GM23248 (cell line): ENCODE measurements at regions not wholly inside any gene's neighbourhood (a gene's known extent, or its start where the extent isn't known, plus 50 kb on each side); places are given as distances from the start of the nearest gene placed in this dataset.

Source experiments
- DNase-seq: peaks from one replicate; pipeline ENCODE4 v3.0.0-alpha.2; 2015
- H2AFZ ChIP-seq: fragments of 200-600 bp; sonication (generic); 2 replicates; pipeline ENCODE4 v1.6.1; 2016; ENCODE audit warnings: antibody characterized with exemption
- H3F3A ChIP-seq: fragments of 200-600 bp; sonication (generic); 2 replicates; pipeline ENCODE4 v1.6.1; 2016; ENCODE audit warnings: mild to moderate bottlenecking, antibody characterized with exemption, mixed run types; ENCODE audit not compliant: insufficient read depth
- H3K27ac ChIP-seq: fragments of 200-600 bp; sonication (generic); 2 replicates; pipeline ENCODE4 v1.5.1; 2016; ENCODE audit warnings: mild to moderate bottlenecking
- H3K27me3 ChIP-seq: fragments of 200-600 bp; sonication (generic); replicated peaks from 2 replicates; pipeline ENCODE4 v1.6.1; 2016; ENCODE audit warnings: mild to moderate bottlenecking; ENCODE audit not compliant: insufficient read depth
- H3K36me3 ChIP-seq: fragments of 200-600 bp; sonication (generic); 2 replicates; pipeline ENCODE4 v1.6.1; 2016; ENCODE audit warnings: low read depth, mild to moderate bottlenecking
- H3K4me1 ChIP-seq: fragments of 200-600 bp; sonication (generic); 2 replicates; pipeline ENCODE4 v1.6.1; 2016; ENCODE audit warnings: mild to moderate bottlenecking; ENCODE audit not compliant: insufficient read depth
- H3K4me2 ChIP-seq: fragments of 200-600 bp; sonication (generic); one replicate; pipeline ENCODE4 v1.6.1; 2016; ENCODE audit warnings: mild to moderate bottlenecking; ENCODE audit not compliant: unreplicated experiment
- H3K4me3 ChIP-seq: fragments of 200-600 bp; sonication (generic); 2 replicates; pipeline ENCODE4 v1.5.1; 2016; ENCODE audit warnings: mild to moderate bottlenecking
- H3K79me2 ChIP-seq: fragments of 200-600 bp; sonication (generic); 2 replicates; pipeline ENCODE4 v1.6.1; 2016; ENCODE audit warnings: mild to moderate bottlenecking; ENCODE audit not compliant: insufficient read depth
- H3K9ac ChIP-seq: fragments of 200-600 bp; sonication (generic); 2 replicates; pipeline ENCODE4 v1.6.1; 2016; ENCODE audit warnings: mild to moderate bottlenecking
- H3K9me2 ChIP-seq: fragments of 200-600 bp; sonication (generic); 2 replicates; pipeline ENCODE4 v1.6.1; 2016; ENCODE audit warnings: mixed run types, mild to moderate bottlenecking, moderate library complexity; ENCODE audit not compliant: insufficient read depth
- H3K9me3 ChIP-seq: fragments of 200-600 bp; sonication (generic); one replicate; pipeline ENCODE4 v1.6.1; 2017; ENCODE audit warnings: low read depth
- H4K20me1 ChIP-seq: fragments of 200-600 bp; sonication (generic); 2 replicates; pipeline ENCODE4 v1.6.0; 2016; ENCODE audit not compliant: insufficient read depth
- EZH2 ChIP-seq: fragments of 200-600 bp; sonication (generic); IDR thresholded peaks from 2 replicates; pipeline ENCODE4 v1.6.1; 2018; ENCODE audit warnings: antibody characterized with exemption, mild to moderate bottlenecking; ENCODE audit not compliant: insufficient read depth, poor library complexity, severe bottlenecking
- EZH2phosphoT487 ChIP-seq: fragments of 200-600 bp; sonication (generic); IDR thresholded peaks from 2 replicates; pipeline ENCODE4 v1.6.1; 2018; ENCODE audit warnings: antibody characterized with exemption, moderate library complexity, mild to moderate bottlenecking, low read depth; ENCODE audit not compliant: insufficient read depth
- WGBS, 2 experiments: methylation state at CpG; one replicate each; pipeline ENCODE4 v1.1.6; 2015 to 2017; ENCODE audit warnings: low lambda C conversion rate in 2 of 2, low coverage in 1 of 2; ENCODE audit errors: missing lambda C conversion rate in 2 of 2; 5-methylcytosine and 5-hydroxymethylcytosine counted together
- in situ Hi-C: fragments of 300-500 bp; cut with MboI; formaldehyde crosslinking; loops from 2 replicates; pipeline ENCODE4 v1.15.0; 2020

DNA sequence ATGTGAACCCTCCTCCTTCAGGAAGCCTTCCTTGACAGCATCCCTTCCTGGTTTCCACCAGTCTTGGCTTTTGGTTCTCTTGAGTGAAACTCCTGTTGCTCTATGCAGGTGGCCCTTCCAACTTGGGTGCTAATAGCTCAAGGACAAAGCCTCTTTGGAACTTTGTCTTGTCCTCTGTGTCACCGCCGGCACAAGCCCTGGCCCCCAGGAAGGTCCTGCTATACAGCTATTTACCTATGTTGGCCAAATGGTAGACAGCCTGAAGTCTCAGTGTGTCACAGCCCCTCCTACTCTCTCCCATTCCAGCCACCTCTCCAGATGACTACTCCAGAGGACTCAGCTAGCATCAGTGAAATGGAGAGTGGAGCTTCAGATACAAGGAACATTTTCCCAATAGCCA, 94.7 kb upstream of the ZNF618 start:
- H4K20me1 ChIP-seq: no peaks in the 10 kb centered on the region
- H3K79me2 ChIP-seq: no peaks in the 10 kb centered on the region
- no peaks in the 10 kb centered on the region for H3K9me2 ChIP-seq
- no peak overlapping the region for H3K4me3 ChIP-seq
- H2AFZ ChIP-seq: no peak overlapping the region
- H3K36me3 ChIP-seq: no peaks in the 10 kb centered on the region
- 87 to 90% methylated on average over 2 of the region's 2 CpGs for WGBS, 2 experiments
- H3K4me2 ChIP-seq: no peak overlapping the region
- peaks cover 34% of the 10 kb centered on the region for H3K27me3 ChIP-seq
- DNase-seq: no peak
- H3F3A ChIP-seq: no peaks in the 10 kb centered on the region
- no peak overlapping the region for H3K9ac ChIP-seq
- in situ Hi-C loops: no loop called here
- no peaks in the 10 kb centered on the region for H3K4me1 ChIP-seq
- H3K9me3 ChIP-seq: no peaks in the 10 kb centered on the region
- TF ChIP-seq EZH2 (no peak), EZH2phosphoT487 (no peak)
- no peak overlapping the region for H3K27ac ChIP-seq

DNA sequence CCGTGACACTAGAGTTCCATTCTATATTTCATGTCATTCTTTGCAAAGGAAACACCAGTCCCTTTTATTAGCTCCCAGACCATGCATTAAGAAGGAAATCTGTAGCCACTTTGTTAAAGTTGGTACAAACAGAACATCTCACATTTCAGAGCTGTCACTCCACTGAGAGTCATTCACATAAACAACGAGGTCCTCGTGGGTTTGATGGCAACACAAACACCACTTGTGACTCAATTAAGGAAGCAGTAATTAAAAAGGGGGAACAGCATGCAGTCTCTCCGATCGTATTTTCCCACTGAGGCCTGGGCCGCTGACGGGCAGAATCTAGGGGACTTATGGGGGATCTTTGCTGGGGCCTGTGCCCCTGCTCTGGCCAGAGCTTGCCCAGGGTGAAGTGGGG, 94.2 kb upstream of the ZNF618 start:
- 79 to 84% methylated on average over 7 of the region's 7 CpGs for WGBS, 2 experiments
- Histone ChIP-seq H3K36me3 (no peaks in the 10 kb centered on the region), H4K20me1 (no peaks in the 10 kb centered on the region), H3K4me2 (no peak overlapping the region), H3K4me1 (no peaks in the 10 kb centered on the region), H3K4me3 (no peak overlapping the region), H3K79me2 (no peaks in the 10 kb centered on the region), H3K9ac (no peak overlapping the region), H3K9me2 (no peaks in the 10 kb centered on the region), H3K27ac (no peak overlapping the region), H2AFZ (no peak overlapping the region), H3K9me3 (no peaks in the 10 kb centered on the region), H3K27me3 (peaks cover 32% of the 10 kb centered on the region), H3F3A (no peaks in the 10 kb centered on the region)
- DNase-seq: no peak
- in situ Hi-C loops: no loop called here
- TF ChIP-seq EZH2phosphoT487 (no peak), EZH2 (no peak)

DNA sequence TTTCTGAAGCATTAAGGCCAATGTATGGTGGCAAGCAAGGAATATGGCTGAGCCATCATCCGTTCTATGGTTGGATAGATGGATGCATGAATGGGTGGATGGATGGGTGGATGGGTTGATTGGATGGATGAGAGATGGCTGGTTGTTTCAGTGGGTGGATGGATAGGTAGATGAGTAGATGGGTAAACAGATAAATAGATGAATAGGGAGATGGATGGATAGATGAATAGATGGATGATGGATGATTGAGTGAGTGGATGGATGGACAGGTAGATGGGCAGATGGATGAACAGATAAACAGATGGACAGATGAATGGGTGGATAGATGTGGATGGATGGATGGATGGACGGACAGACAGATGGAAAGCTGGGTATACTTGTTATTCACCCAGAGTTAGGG, 92.6 kb upstream of the ZNF618 start:
- TF ChIP-seq EZH2 (no peak), EZH2phosphoT487 (no peak)

DNA sequence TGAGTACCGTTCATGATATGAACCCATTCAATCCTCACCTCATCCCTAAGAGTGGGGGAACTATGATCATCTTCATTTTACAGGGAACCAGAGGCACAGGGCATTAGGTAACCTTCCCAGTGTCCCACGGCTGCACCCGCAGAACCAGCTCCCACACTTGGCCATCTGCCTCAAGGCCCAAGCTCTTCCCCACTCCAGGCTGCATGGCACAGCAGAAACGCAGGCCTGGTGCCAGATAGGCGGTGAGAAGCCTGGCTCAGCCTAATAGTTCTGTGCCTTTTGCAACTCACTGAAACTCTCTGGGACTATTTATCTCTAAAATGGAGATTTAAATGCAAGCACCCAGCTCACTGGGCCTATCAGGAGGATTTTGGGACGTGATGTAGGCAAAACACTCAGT, 90.8 kb upstream of the ZNF618 start:
- no peaks in the 10 kb centered on the region for H3K79me2 ChIP-seq
- no peak overlapping the region for H3K9ac ChIP-seq
- no peaks in the 10 kb centered on the region for H3K9me3 ChIP-seq
- H3F3A ChIP-seq: no peaks in the 10 kb centered on the region
- H3K4me3 ChIP-seq: no peak overlapping the region
- H3K36me3 ChIP-seq: no peaks in the 10 kb centered on the region
- no peak overlapping the region for H3K27ac ChIP-seq
- no peaks in the 10 kb centered on the region for H3K9me2 ChIP-seq
- no peak for DNase-seq
- H3K27me3 ChIP-seq: peaks cover 48% of the 10 kb centered on the region
- H2AFZ ChIP-seq: no peak overlapping the region
- H3K4me2 ChIP-seq: no peak overlapping the region
- in situ Hi-C loops: no loop called here
- H3K4me1 ChIP-seq: no peaks in the 10 kb centered on the region
- WGBS, 2 experiments: 44 to 47% methylated on average over 6 of the region's 6 CpGs
- TF ChIP-seq EZH2 (no peak), EZH2phosphoT487 (no peak)
- H4K20me1 ChIP-seq: no peaks in the 10 kb centered on the region

More for the DNA sequence above, 92.6 kb upstream of the ZNF618 start:
- WGBS, 2 experiments: 47 to 49% methylated on average over 2 of the region's 2 CpGs
- peaks cover 37% of the 10 kb centered on the region for H3K27me3 ChIP-seq
- H3K9ac ChIP-seq: no peak overlapping the region
- no peak overlapping the region for H3K27ac ChIP-seq
- no peaks in the 10 kb centered on the region for H4K20me1 ChIP-seq
- H3K4me2 ChIP-seq: no peak overlapping the region
- H3F3A ChIP-seq: no peaks in the 10 kb centered on the region
- no peak overlapping the region for H2AFZ ChIP-seq
- H3K9me2 ChIP-seq: no peaks in the 10 kb centered on the region
- in situ Hi-C loops: no loop called here
- H3K4me1 ChIP-seq: no peaks in the 10 kb centered on the region
- no peak overlapping the region for H3K4me3 ChIP-seq
- H3K36me3 ChIP-seq: no peaks in the 10 kb centered on the region
- no peaks in the 10 kb centered on the region for H3K79me2 ChIP-seq
- DNase-seq: no peak
- no peaks in the 10 kb centered on the region for H3K9me3 ChIP-seq

DNA sequence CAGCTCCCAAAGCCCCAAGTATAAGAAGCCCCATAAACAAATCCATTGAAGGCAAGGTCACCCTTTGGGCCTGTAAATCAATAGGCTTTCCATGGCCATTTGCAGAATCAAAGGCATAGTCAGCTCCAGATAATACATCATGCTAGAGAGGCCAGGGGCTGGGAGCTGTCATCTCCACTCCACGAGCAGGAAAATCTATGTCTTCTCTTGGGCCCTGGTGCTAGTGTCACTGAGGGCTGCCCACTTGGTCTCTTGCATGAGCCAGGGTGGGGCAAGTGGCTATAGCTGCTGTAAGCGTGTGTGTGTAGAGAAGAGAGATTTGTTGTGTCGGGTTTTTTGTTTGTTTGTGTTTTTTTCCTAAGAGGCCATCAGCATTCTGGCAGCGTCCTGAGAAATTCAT, 90.0 kb upstream of the ZNF618 start:
- no peaks in the 10 kb centered on the region for H3K79me2 ChIP-seq
- no peak overlapping the region for H3K4me2 ChIP-seq
- no peaks in the 10 kb centered on the region for H3K9me2 ChIP-seq
- H3K9me3 ChIP-seq: no peaks in the 10 kb centered on the region
- no peak for DNase-seq
- no peaks in the 10 kb centered on the region for H3F3A ChIP-seq
- no peaks in the 10 kb centered on the region for H3K36me3 ChIP-seq
- WGBS, 2 experiments: 40 to 41% methylated on average over 4 of the region's 4 CpGs
- in situ Hi-C loops: no loop called here
- H3K27me3 ChIP-seq: peaks cover 50% of the 10 kb centered on the region
- H2AFZ ChIP-seq: no peak overlapping the region
- no peak overlapping the region for H3K4me3 ChIP-seq
- no peaks in the 10 kb centered on the region for H3K4me1 ChIP-seq
- H4K20me1 ChIP-seq: no peaks in the 10 kb centered on the region
- H3K27ac ChIP-seq: no peak overlapping the region
- no peak for TF ChIP-seq EZH2
- no peak for TF ChIP-seq EZH2phosphoT487
- H3K9ac ChIP-seq: no peak overlapping the region
